ENCODE measurements at regions not wholly inside any gene's neighbourhood (a gene's known extent, or its start where the extent isn't known, plus 50 kb on each side); places are given as distances from the start of the nearest gene placed in this dataset.

DNA sequence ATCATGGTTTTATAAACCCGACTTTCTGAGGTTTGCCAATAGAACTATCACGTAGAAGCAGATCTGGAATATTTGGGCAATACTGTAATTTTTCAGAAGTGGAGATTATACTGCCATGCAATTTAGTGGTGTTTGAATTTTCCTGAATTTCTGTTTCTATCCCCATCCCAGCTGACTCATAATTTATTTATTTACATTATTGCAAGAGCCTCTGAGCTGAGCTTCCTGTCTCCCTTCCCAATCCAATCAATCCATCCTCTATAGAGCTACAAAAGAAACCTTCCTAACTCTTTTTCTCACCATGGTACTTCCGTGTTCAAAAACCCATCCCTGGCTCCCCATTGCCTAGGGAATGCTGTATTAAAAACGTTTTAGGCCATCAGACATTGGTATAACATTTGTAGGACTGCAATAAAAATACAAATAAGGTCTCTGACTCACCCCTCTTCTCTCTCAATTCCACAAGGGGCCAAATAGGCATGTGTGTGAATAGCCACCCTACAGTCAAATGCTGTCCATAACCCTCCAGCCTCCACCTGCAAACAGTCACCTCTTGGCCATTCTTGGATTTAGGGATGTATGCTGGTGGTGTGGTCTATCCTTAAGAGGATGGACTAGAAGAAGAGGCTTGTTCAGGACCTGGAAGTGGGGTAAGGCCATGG, 190.7 kb downstream of the CD47 start:
- Histone ChIP-seq H3K4me3 (replicated peaks in 1 of 3; ENCODE audit: low read depth in 2 of 3, low read length in 3 of 3) (no peak overlapping the region), H4K20me1 (ENCODE audit: insufficient read depth, low read length) (no peaks in the 10 kb centered on the region), H3K79me2 (ENCODE audit: insufficient read depth, low read length) (no peaks in the 10 kb centered on the region), H3K27ac (ENCODE audit: low read depth in 1 of 2, low read length in 2 of 2) (no peak overlapping the region), H3K36me3 (replicated peaks in 1 of 2; ENCODE audit: control insufficient read depth in 1 of 2, insufficient read depth in 2 of 2, low read length in 2 of 2) (no peaks in the 10 kb centered on the region), H3K4me2 (replicated peaks; ENCODE audit: extremely low read depth, low read length, poor library complexity, severe bottlenecking) (no peak overlapping the region), H3K27me3 (ENCODE audit: control insufficient read depth in 2 of 2, insufficient read depth in 2 of 2, low read length in 2 of 2) (peaks cover 0 to 2% of the 10 kb centered on the region in 2 donors), H2AFZ (ENCODE audit: insufficient read depth, low read depth, low read length, poor library complexity, severe bottlenecking) (no peak overlapping the region), H3K9ac (ENCODE audit: insufficient read depth, low read length, poor library complexity, severe bottlenecking) (no peak overlapping the region), H3K4me1 (ENCODE audit: control insufficient read depth in 1 of 2, insufficient read depth in 2 of 2, low read length in 2 of 2) (no peaks in the 10 kb centered on the region), H3K9me3 (replicated peaks in 1 of 2; ENCODE audit: control insufficient read depth in 1 of 2, insufficient read depth in 1 of 2, low read length in 2 of 2) (no peaks in the 10 kb centered on the region)
- peaks cover 0 to 2% (median 2%) of the 10 kb centered on the region in 7 donors for H3K9me3 Mint-ChIP-seq
- no peak overlapping the region for H3K4me3 Mint-ChIP-seq
- TF ChIP-seq, protein P1, sequence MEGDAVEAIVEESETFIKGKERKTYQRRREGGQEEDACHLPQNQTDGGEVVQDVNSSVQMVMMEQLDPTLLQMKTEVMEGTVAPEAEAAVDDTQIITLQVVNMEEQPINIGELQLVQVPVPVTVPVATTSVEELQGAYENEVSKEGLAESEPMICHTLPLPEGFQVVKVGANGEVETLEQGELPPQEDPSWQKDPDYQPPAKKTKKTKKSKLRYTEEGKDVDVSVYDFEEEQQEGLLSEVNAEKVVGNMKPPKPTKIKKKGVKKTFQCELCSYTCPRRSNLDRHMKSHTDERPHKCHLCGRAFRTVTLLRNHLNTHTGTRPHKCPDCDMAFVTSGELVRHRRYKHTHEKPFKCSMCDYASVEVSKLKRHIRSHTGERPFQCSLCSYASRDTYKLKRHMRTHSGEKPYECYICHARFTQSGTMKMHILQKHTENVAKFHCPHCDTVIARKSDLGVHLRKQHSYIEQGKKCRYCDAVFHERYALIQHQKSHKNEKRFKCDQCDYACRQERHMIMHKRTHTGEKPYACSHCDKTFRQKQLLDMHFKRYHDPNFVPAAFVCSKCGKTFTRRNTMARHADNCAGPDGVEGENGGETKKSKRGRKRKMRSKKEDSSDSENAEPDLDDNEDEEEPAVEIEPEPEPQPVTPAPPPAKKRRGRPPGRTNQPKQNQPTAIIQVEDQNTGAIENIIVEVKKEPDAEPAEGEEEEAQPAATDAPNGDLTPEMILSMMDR (IDR thresholded peaks at IDR 0.05): no peak
- H3K4me1 Mint-ChIP-seq: peaks cover 2% of the 10 kb centered on the region
- WGBS (ENCODE audit: insufficient coverage): no CpG with 5 or more reads among the region's 4 CpGs
- DNase-seq: no peak
- no peak overlapping the region for H3K27ac Mint-ChIP-seq
- peaks cover 3 to 7% (median 5%) of the 10 kb centered on the region in 3 donors for H3K27me3 Mint-ChIP-seq (ENCODE audit: low read depth in 3 of 3)
- H3K36me3 Mint-ChIP-seq: no peaks in the 10 kb centered on the region
- intact Hi-C loops (cut with micrococcal nuclease): no loop called here

DNA sequence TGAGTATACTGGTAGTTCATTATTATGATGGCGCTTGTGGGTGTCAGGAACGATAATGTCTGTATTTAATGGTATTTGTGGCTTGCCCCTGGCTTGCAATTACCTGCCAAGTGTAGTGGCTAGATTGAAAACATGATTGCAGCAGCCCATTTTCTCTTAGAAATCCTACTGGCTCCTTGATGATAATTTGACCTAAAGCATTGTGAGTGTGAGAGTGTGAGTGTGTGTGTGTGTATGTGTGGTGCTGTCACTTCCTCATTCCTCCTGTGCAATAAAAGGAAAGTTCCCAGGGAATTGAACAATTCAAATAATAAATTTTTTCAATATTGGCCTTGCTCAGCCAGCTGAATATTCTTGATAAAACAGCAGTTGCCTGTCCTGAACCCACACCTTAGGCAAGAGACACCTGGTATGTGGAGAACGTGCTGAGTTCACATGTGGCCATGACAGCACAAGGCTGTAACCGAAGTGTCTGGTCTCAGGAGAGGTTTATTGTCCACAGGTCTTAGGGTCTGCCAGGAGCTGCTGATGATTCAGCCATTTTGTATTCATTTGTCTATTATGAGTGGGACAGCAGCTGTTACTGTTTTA, 193.3 kb downstream of the CD47 start:
- no peaks in the 10 kb centered on the region for H3K36me3 Mint-ChIP-seq
- H3K4me3 ChIP-seq (replicated peaks in 1 of 3; ENCODE audit: low read depth in 2 of 3, low read length in 3 of 3): no peak overlapping the region
- no peak for DNase-seq
- no peak overlapping the region for H3K9ac ChIP-seq (ENCODE audit: insufficient read depth, low read length, poor library complexity, severe bottlenecking)
- H3K4me3 Mint-ChIP-seq: no peak overlapping the region
- TF ChIP-seq, protein P1 (IDR thresholded peaks at IDR 0.05): no peak
- H3K27me3 Mint-ChIP-seq (ENCODE audit: low read depth in 3 of 3): peaks cover 0 to 10% (median 5%) of the 10 kb centered on the region in 3 donors
- no peak overlapping the region for H2AFZ ChIP-seq (ENCODE audit: insufficient read depth, low read depth, low read length, poor library complexity, severe bottlenecking)
- H3K4me1 ChIP-seq (ENCODE audit: control insufficient read depth in 1 of 2, insufficient read depth in 2 of 2, low read length in 2 of 2): no peaks in the 10 kb centered on the region
- intact Hi-C loops (cut with micrococcal nuclease): no loop called here
- no peaks in the 10 kb centered on the region for H4K20me1 ChIP-seq (ENCODE audit: insufficient read depth, low read length)
- no peak overlapping the region for H3K27ac Mint-ChIP-seq
- H3K4me2 ChIP-seq (replicated peaks; ENCODE audit: extremely low read depth, low read length, poor library complexity, severe bottlenecking): no peak overlapping the region
- 63% methylated on average over 4 of the region's 4 CpGs for WGBS (ENCODE audit: insufficient coverage)
- no peaks in the 10 kb centered on the region for H3K36me3 ChIP-seq (replicated peaks in 1 of 2; ENCODE audit: control insufficient read depth in 1 of 2, insufficient read depth in 2 of 2, low read length in 2 of 2)
- peaks cover 0 to 2% (median 0%) of the 10 kb centered on the region in 7 donors for H3K9me3 Mint-ChIP-seq
- no peak overlapping the region for H3K27ac ChIP-seq (ENCODE audit: low read depth in 1 of 2, low read length in 2 of 2)
- H3K27me3 ChIP-seq (ENCODE audit: control insufficient read depth in 2 of 2, insufficient read depth in 2 of 2, low read length in 2 of 2): peaks cover 0 to 2% of the 10 kb centered on the region in 2 donors
- H3K4me1 Mint-ChIP-seq: peaks cover 2% of the 10 kb centered on the region
- no peaks in the 10 kb centered on the region for H3K79me2 ChIP-seq (ENCODE audit: insufficient read depth, low read length)
- no peaks in the 10 kb centered on the region for H3K9me3 ChIP-seq (replicated peaks in 1 of 2; ENCODE audit: control insufficient read depth in 1 of 2, insufficient read depth in 1 of 2, low read length in 2 of 2)
